ENCODE measurements at regions not wholly inside any gene's neighbourhood (a gene's known extent, or its start where the extent isn't known, plus 50 kb on each side); places are given as distances from the start of the nearest gene placed in this dataset.
A peak's percentile ranks its signal among the peaks of the same experiment; 100 is the strongest.

DNA sequence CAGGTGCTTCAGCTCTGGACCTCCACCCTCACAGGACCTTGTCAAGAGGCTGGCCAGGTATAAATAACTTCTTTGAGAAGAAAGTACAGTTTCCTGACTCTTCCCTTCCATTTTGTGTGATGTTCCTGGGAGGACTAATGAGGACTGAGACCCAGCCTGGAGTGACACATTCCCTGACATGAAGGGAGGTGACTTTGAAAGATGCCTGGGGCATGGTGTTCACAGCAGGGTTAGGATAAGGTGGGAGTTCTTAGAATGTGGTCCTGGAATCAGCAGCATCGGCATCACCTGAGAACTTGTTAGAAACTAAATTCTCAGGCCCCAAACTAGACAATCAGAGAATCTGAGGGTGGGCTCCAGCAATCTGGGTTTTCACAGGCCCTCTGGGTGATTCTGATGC, 224.9 kb upstream of the BOD1L1 start:
- Mint-ChIP-seq H3K27me3 (peaks cover 4% of the 10 kb centered on the region), H3K4me1 (no peaks in the 10 kb centered on the region), H3K9me3 (peaks cover 0 to 4% (median 2%) of the 10 kb centered on the region in 7 donors), H3K4me3 (no peak overlapping the region), H3K36me3 (no peaks in the 10 kb centered on the region), H3K27ac (peak overlapping the region in 1 of 3 donors; percentile 74)
- DNase-seq, result no peak
- no peak for ATAC-seq (ENCODE audit: low read depth in 2 of 2)
- no peaks in the 10 kb centered on the region for H3K4me1 ChIP-seq (ENCODE audit: control insufficient read depth, insufficient read depth, low read length, poor library complexity, severe bottlenecking)
- no peak overlapping the region for H3K27ac ChIP-seq (ENCODE audit: insufficient read depth, low read length, poor library complexity, severe bottlenecking)
- H3K36me3 ChIP-seq (ENCODE audit: control insufficient read depth, insufficient read depth, low read length), result no peaks in the 10 kb centered on the region
- no peaks in the 10 kb centered on the region for H3K27me3 ChIP-seq (ENCODE audit: control insufficient read depth, insufficient read depth, low read length)
- H3K4me3 ChIP-seq (ENCODE audit: low read depth, low read length), result no peak overlapping the region
- H3K9me3 ChIP-seq (ENCODE audit: control insufficient read depth in 2 of 2, low read length in 2 of 2), result no peaks in the 10 kb centered on the region

DNA sequence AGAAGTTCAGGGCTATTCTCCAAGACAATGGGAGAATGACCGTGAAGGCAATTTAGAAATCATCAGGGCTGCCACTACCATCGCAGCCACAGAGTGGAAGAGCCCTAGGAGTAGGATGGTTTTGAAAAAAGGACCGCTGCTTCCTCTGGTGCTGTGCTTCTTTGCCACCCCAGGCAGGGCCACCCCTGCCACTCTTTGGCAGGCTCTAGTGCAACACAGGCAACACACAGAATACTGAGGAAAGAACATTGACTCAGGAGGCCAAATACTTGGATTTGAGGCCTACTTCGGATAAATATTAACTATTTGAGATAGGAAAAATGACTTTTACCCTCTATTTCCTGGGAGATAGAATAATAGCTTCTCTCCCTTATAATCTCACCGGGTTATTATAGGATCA, 228.9 kb upstream of the BOD1L1 start:
- H3K4me1 ChIP-seq (ENCODE audit: control insufficient read depth, insufficient read depth, low read length, poor library complexity, severe bottlenecking), result no peaks in the 10 kb centered on the region
- Mint-ChIP-seq H3K27ac (no peak overlapping the region), H3K4me3 (no peak overlapping the region), H3K36me3 (no peaks in the 10 kb centered on the region), H3K27me3 (peaks cover under 1% of the 10 kb centered on the region), H3K4me1 (no peaks in the 10 kb centered on the region), H3K9me3 (peaks cover 0 to 5% (median 0%) of the 10 kb centered on the region in 7 donors)
- no peaks in the 10 kb centered on the region for H3K9me3 ChIP-seq (ENCODE audit: control insufficient read depth in 2 of 2, low read length in 2 of 2)
- no peaks in the 10 kb centered on the region for H3K36me3 ChIP-seq (ENCODE audit: control insufficient read depth, insufficient read depth, low read length)
- no peaks in the 10 kb centered on the region for H3K27me3 ChIP-seq (ENCODE audit: control insufficient read depth, insufficient read depth, low read length)
- no peak overlapping the region for H3K27ac ChIP-seq (ENCODE audit: insufficient read depth, low read length, poor library complexity, severe bottlenecking)
- no peak for ATAC-seq (ENCODE audit: low read depth in 2 of 2)
- no peak overlapping the region for H3K4me3 ChIP-seq (ENCODE audit: low read depth, low read length)
- no peak for DNase-seq

DNA sequence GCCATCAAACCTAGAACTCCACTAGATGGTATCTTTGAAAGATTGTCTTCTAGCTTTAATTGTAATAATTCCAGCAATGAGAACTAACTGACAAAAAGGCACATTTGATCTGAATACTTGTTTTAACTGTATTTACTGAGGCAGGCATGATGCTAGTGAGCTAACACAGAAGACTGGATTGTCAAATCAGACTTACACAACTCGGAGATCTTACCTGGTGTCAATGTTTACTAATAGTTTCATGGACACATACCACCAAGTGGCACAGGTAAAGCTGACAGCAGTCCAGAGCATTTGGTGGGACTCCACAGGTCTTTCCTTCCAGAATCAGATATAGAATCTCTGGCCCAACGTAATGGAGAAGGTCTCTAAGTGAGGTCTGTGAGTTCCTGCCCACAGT, 229.9 kb upstream of the BOD1L1 start:
- Histone ChIP-seq H3K4me3 (ENCODE audit: low read depth, low read length) (no peak overlapping the region), H3K27me3 (ENCODE audit: control insufficient read depth, insufficient read depth, low read length) (no peaks in the 10 kb centered on the region), H3K27ac (ENCODE audit: insufficient read depth, low read length, poor library complexity, severe bottlenecking) (no peak overlapping the region), H3K9me3 (ENCODE audit: control insufficient read depth in 2 of 2, low read length in 2 of 2) (no peaks in the 10 kb centered on the region), H3K36me3 (ENCODE audit: control insufficient read depth, insufficient read depth, low read length) (no peaks in the 10 kb centered on the region), H3K4me1 (ENCODE audit: control insufficient read depth, insufficient read depth, low read length, poor library complexity, severe bottlenecking) (no peaks in the 10 kb centered on the region)
- Mint-ChIP-seq H3K36me3 (no peaks in the 10 kb centered on the region), H3K27me3 (no peaks in the 10 kb centered on the region), H3K27ac (no peak overlapping the region), H3K4me1 (no peaks in the 10 kb centered on the region), H3K4me3 (no peak overlapping the region), H3K9me3 (peaks cover 0 to 6% (median 0%) of the 10 kb centered on the region in 7 donors)
- no peak for DNase-seq
- ATAC-seq (ENCODE audit: low read depth in 2 of 2), result no peak

DNA sequence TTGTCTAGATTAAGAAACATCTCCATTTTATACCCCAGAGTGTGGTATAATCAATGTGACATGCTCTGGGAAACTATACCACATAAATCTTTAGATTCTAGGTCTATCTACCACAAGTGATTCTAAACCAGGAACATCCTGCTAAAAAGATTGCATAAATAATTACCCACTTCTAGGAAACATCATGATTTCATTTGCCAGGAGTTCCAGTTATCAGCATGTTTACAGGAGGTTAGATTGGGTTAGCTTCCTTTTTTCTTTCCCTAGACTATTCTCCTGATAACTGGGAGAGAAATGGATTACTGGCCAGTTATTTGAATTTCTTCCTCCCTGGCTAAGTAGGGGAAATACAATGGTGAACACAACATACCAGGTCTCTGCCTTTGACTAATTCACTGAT, 230.3 kb upstream of the BOD1L1 start:
- no peaks in the 10 kb centered on the region for H3K27me3 ChIP-seq (ENCODE audit: control insufficient read depth, insufficient read depth, low read length)
- H3K9me3 ChIP-seq (ENCODE audit: control insufficient read depth in 2 of 2, low read length in 2 of 2), result no peaks in the 10 kb centered on the region
- Mint-ChIP-seq H3K9me3 (peaks cover 0 to 6% (median 3%) of the 10 kb centered on the region in 7 donors), H3K36me3 (no peaks in the 10 kb centered on the region), H3K27me3 (no peaks in the 10 kb centered on the region), H3K4me1 (no peaks in the 10 kb centered on the region), H3K4me3 (no peak overlapping the region), H3K27ac (no peak overlapping the region)
- H3K36me3 ChIP-seq (ENCODE audit: control insufficient read depth, insufficient read depth, low read length), result no peaks in the 10 kb centered on the region
- DNase-seq (no peak), ATAC-seq (ENCODE audit: low read depth in 2 of 2) (no peak)
- H3K4me1 ChIP-seq (ENCODE audit: control insufficient read depth, insufficient read depth, low read length, poor library complexity, severe bottlenecking), result no peaks in the 10 kb centered on the region
- H3K4me3 ChIP-seq (ENCODE audit: low read depth, low read length), result no peak overlapping the region
- no peak overlapping the region for H3K27ac ChIP-seq (ENCODE audit: insufficient read depth, low read length, poor library complexity, severe bottlenecking)

DNA sequence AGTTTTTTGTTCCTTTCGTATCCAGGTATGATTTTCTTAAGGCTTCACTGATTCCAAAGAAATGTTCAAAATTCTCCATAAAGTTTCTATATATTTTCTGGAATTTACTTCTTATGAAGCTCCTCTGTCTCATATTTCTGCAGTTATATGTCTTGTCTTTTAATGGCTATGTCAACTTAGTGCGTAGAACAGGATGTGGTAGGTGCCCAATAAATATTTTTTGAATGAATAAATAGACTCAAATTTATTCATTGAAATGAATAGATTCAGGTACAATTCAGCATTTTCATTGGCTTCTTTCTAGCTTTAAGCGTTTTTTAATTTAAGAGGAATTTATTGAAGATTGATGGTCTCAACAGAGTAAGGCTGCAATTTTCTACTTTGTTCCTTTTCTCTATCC, 231.9 kb upstream of the BOD1L1 start:
- Mint-ChIP-seq H3K4me1 (no peaks in the 10 kb centered on the region), H3K36me3 (no peaks in the 10 kb centered on the region), H3K9me3 (peaks cover 0 to 13% (median 4%) of the 10 kb centered on the region in 7 donors), H3K27me3 (no peaks in the 10 kb centered on the region), H3K4me3 (no peak overlapping the region), H3K27ac (no peak overlapping the region)
- no peaks in the 10 kb centered on the region for H3K36me3 ChIP-seq (ENCODE audit: control insufficient read depth, insufficient read depth, low read length)
- H3K4me1 ChIP-seq (ENCODE audit: control insufficient read depth, insufficient read depth, low read length, poor library complexity, severe bottlenecking), result no peaks in the 10 kb centered on the region
- no peak for ATAC-seq (ENCODE audit: low read depth in 2 of 2)
- H3K9me3 ChIP-seq (ENCODE audit: control insufficient read depth in 2 of 2, low read length in 2 of 2), result no peaks in the 10 kb centered on the region
- H3K4me3 ChIP-seq (ENCODE audit: low read depth, low read length), result no peak overlapping the region
- DNase-seq, result no peak
- H3K27ac ChIP-seq (ENCODE audit: insufficient read depth, low read length, poor library complexity, severe bottlenecking), result no peak overlapping the region
- no peaks in the 10 kb centered on the region for H3K27me3 ChIP-seq (ENCODE audit: control insufficient read depth, insufficient read depth, low read length)

DNA sequence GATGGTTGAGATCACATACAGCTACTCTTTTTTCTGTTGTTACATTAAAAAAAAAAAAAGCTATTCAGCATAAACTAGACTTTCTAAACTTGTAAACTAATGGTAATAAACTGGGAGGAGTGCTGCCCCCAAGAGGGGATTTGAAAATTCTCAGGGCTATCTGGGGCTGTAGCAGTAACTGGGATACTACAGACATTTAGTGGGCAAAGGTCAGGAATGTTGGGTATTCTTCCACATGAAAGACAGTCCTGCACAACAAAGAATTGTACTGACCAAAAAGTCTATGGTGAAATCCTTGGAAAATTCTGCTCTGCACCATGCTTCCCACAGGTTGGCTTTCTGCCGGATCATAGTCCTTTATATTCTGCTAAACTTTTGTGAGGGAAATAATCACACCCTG, 232.6 kb upstream of the BOD1L1 start:
- Mint-ChIP-seq H3K4me3 (no peak overlapping the region), H3K9me3 (peaks cover under 1 to 14% (median 3%) of the 10 kb centered on the region in 7 donors), H3K36me3 (no peaks in the 10 kb centered on the region), H3K4me1 (no peaks in the 10 kb centered on the region), H3K27ac (no peak overlapping the region), H3K27me3 (no peaks in the 10 kb centered on the region)
- no peaks in the 10 kb centered on the region for H3K4me1 ChIP-seq (ENCODE audit: control insufficient read depth, insufficient read depth, low read length, poor library complexity, severe bottlenecking)
- DNase-seq, result no peak
- no peak overlapping the region for H3K27ac ChIP-seq (ENCODE audit: insufficient read depth, low read length, poor library complexity, severe bottlenecking)
- no peak for ATAC-seq (ENCODE audit: low read depth in 2 of 2)
- H3K27me3 ChIP-seq (ENCODE audit: control insufficient read depth, insufficient read depth, low read length), result no peaks in the 10 kb centered on the region
- no peak overlapping the region for H3K4me3 ChIP-seq (ENCODE audit: low read depth, low read length)
- H3K36me3 ChIP-seq (ENCODE audit: control insufficient read depth, insufficient read depth, low read length), result no peaks in the 10 kb centered on the region
- no peaks in the 10 kb centered on the region for H3K9me3 ChIP-seq (ENCODE audit: control insufficient read depth in 2 of 2, low read length in 2 of 2)

DNA sequence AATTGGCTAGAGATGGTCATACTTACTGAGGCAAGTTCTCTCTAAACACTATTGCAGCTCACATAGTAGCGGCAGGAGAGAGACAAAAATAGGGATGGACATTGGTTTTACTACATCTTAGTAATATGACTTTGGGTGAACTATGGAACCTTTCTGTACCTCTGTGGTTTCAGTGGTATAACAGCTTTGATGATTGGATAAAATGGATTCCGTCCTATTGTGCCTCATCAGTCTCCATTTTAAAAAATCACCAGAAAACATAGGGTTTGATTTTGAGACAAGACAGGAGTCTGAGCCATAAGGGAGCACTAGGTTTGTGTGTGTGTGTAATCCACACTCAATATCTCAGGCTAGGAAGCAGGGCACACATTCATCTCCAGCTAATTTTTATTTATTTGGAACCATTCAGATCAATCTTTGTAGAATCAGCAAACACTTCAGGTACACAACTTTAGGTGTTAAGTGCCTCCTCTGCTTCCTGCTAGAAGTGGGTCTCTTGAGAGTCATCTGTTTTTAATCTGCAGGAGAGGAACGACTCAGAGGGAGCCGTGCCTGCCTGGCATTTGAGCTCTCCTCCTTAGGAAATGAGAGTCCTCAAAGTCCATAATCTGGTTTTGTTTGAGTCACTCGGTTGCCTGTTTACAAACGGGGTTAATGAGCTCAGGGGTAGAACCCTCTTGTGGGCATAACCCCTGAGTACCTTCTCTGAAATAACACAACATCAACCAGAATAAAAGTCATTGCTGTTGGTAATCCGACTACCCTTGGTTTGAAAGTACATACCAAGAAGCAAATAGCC, 238.5 kb upstream of the BOD1L1 start:
- H3K27me3 Mint-ChIP-seq, result no peaks in the 10 kb centered on the region
- Histone ChIP-seq H3K27ac (ENCODE audit: insufficient read depth, low read length, poor library complexity, severe bottlenecking) (no peak overlapping the region), H3K36me3 (ENCODE audit: control insufficient read depth, insufficient read depth, low read length) (no peaks in the 10 kb centered on the region), H3K4me3 (ENCODE audit: low read depth, low read length) (no peak overlapping the region), H3K27me3 (ENCODE audit: control insufficient read depth, insufficient read depth, low read length) (no peaks in the 10 kb centered on the region), H3K9me3 (ENCODE audit: control insufficient read depth in 2 of 2, low read length in 2 of 2) (no peaks in the 10 kb centered on the region), H3K4me1 (ENCODE audit: control insufficient read depth, insufficient read depth, low read length, poor library complexity, severe bottlenecking) (no peaks in the 10 kb centered on the region)
- no peaks in the 10 kb centered on the region for H3K36me3 Mint-ChIP-seq
- H3K4me1 Mint-ChIP-seq, result no peaks in the 10 kb centered on the region
- H3K27ac Mint-ChIP-seq, result no peak overlapping the region
- ATAC-seq (ENCODE audit: low read depth in 2 of 2) (no peak), DNase-seq (no peak)
- peaks cover 0 to 14% (median 3%) of the 10 kb centered on the region in 7 donors for H3K9me3 Mint-ChIP-seq
- no peak overlapping the region for H3K4me3 Mint-ChIP-seq

DNA sequence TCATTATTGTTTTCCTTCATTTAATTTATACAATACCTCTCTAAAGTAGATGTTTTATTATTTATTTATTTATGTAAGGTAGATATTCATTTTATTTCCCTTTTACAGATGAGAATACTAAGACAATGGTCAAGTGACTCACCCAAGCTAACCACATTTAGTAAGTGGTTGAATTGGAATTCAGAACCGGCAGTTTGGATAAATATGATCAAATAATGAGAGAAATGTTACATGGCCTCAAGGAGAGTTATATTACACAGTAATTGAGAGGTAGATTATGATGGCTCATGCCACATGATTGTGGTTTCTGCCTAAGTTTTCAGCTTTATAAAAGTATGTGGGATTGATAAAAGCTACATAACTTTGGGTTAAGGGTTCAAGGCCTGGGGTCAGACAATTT, 239.4 kb upstream of the BOD1L1 start:
- no peak overlapping the region for H3K4me3 Mint-ChIP-seq
- Histone ChIP-seq H3K27ac (ENCODE audit: insufficient read depth, low read length, poor library complexity, severe bottlenecking) (no peak overlapping the region), H3K27me3 (ENCODE audit: control insufficient read depth, insufficient read depth, low read length) (no peaks in the 10 kb centered on the region), H3K4me1 (ENCODE audit: control insufficient read depth, insufficient read depth, low read length, poor library complexity, severe bottlenecking) (no peaks in the 10 kb centered on the region), H3K36me3 (ENCODE audit: control insufficient read depth, insufficient read depth, low read length) (no peaks in the 10 kb centered on the region), H3K9me3 (ENCODE audit: control insufficient read depth in 2 of 2, low read length in 2 of 2) (no peaks in the 10 kb centered on the region), H3K4me3 (ENCODE audit: low read depth, low read length) (no peak overlapping the region)
- no peak overlapping the region for H3K27ac Mint-ChIP-seq
- no peak for ATAC-seq (ENCODE audit: low read depth in 2 of 2)
- DNase-seq, result no peak
- no peaks in the 10 kb centered on the region for H3K36me3 Mint-ChIP-seq
- H3K27me3 Mint-ChIP-seq, result no peaks in the 10 kb centered on the region
- H3K4me1 Mint-ChIP-seq, result no peaks in the 10 kb centered on the region
- H3K9me3 Mint-ChIP-seq, result peaks cover 0 to 14% (median 3%) of the 10 kb centered on the region in 7 donors

Data from CD4-positive, CD25-positive, alpha-beta regulatory T cell (primary cell).